Peyer's patch (tissue), 4 donors: ENCODE measurements at regions not wholly inside any gene's neighbourhood (a gene's known extent, or its start where the extent isn't known, plus 50 kb on each side); places are given as distances from the start of the nearest gene placed in this dataset.

Experiments
- CTCF ChIP-seq, 6 experiments: fragments of 450-650 bp in 4 of 6; fragments of 200-600 bp in 2 of 6; sonication (generic) in 1 of 6; IDR thresholded peaks; one replicate each; pipeline ENCODE4 v1.5.1; 2017 to 2019; ENCODE audit warnings: antibody characterized with exemption in 6 of 6, mild to moderate bottlenecking in 3 of 6, moderate library complexity in 1 of 6
- POLR2A ChIP-seq, 2 donors: fragments of 450-650 bp; IDR thresholded peaks; one replicate each; pipeline ENCODE4 v1.5.1; 2017; ENCODE audit warnings: antibody characterized with exemption in 2 of 2, mild to moderate bottlenecking in 2 of 2, moderate library complexity in 2 of 2

GRCh38 chr12:102682366-102683289 lies 202.3 kb upstream of the IGF1 start:
- TF ChIP-seq POLR2A (IDR thresholded peaks at IDR 0.05) (no peak), CTCF (IDR thresholded peaks at IDR 0.05) (no peak)
